Cardiac muscle cell (in vitro differentiated cells and primary cell): ENCODE measurements at regions not wholly inside any gene's neighbourhood (a gene's known extent, or its start where the extent isn't known, plus 50 kb on each side); places are given as distances from the start of the nearest gene placed in this dataset.

Experiments used
- DNase-seq, 2 donors: peaks; one replicate each; pipeline versions ENCODE4 v3.0.0 to v3.0.0-alpha.2; 2010 to 2017; ENCODE audit warnings: low read depth in 1 of 2, low spot score in 1 of 2
- H3K27ac ChIP-seq: fragments of 200-600 bp; sonication (generic); 2 replicates; pipeline ENCODE4 v1.5.1; 2016
- H3K27me3 ChIP-seq: fragments of 200-600 bp; sonication (generic); 2 replicates; pipeline ENCODE4 v1.6.0; 2016; ENCODE audit warnings: control low read depth
- H3K36me3 ChIP-seq: fragments of 200-600 bp; sonication (generic); 2 replicates; pipeline ENCODE4 v1.5.1; 2016; ENCODE audit warnings: control low read depth
- H3K4me1 ChIP-seq: fragments of 200-600 bp; sonication (generic); 2 replicates; pipeline ENCODE4 v1.8.1; 2017; ENCODE audit warnings: low read depth, mild to moderate bottlenecking, mixed run types
- H3K4me3 ChIP-seq: fragments of 200-600 bp; sonication (generic); 2 replicates; pipeline ENCODE4 v1.5.1; 2016; ENCODE audit warnings: mild to moderate bottlenecking
- H3K9me3 ChIP-seq: fragments of 200-600 bp; sonication (generic); 2 replicates; pipeline ENCODE4 v1.5.1; 2017; ENCODE audit warnings: low read depth, mild to moderate bottlenecking, control low read depth
- CTCF ChIP-seq: IDR thresholded peaks from 2 replicates; pipeline ENCODE4 v1.5.1; 2012; ENCODE audit warnings: low read depth, mild to moderate bottlenecking, low read length

- DNase-seq: no peak
- Histone ChIP-seq H3K4me1 (no peaks in the 10 kb centered on the region), H3K27me3 (no peaks in the 10 kb centered on the region), H3K9me3 (no peaks in the 10 kb centered on the region), H3K4me3 (no peak overlapping the region), H3K27ac (no peak overlapping the region), H3K36me3 (no peaks in the 10 kb centered on the region)
- TF ChIP-seq CTCF: no peak
These were observed 659.8 kb downstream of the RAPGEF2 start for GRCh38 chr4:159762672-159763071.

GRCh38 chr4:159764343-159764952 lies 661.6 kb downstream of the RAPGEF2 start:
- peak; percentile 68 to 69 for DNase-seq
- peak; percentile 58 for TF ChIP-seq CTCF
- Histone ChIP-seq H3K36me3 (no peaks in the 10 kb centered on the region), H3K27me3 (no peaks in the 10 kb centered on the region), H3K4me1 (no peaks in the 10 kb centered on the region), H3K9me3 (no peaks in the 10 kb centered on the region), H3K4me3 (no peak overlapping the region), H3K27ac (no peak overlapping the region)

GRCh38 chr4:159765382-159765781 lies 662.5 kb downstream of the RAPGEF2 start:
- no peak overlapping the region for H3K4me3 ChIP-seq
- H3K36me3 ChIP-seq: no peaks in the 10 kb centered on the region
- no peaks in the 10 kb centered on the region for H3K9me3 ChIP-seq
- no peak for TF ChIP-seq CTCF
- H3K4me1 ChIP-seq: no peaks in the 10 kb centered on the region
- no peaks in the 10 kb centered on the region for H3K27me3 ChIP-seq
- peak in 1 of 2 donors; percentile 14 for DNase-seq
- no peak overlapping the region for H3K27ac ChIP-seq

GRCh38 chr4:159766241-159766640 lies 663.4 kb downstream of the RAPGEF2 start:
- H3K36me3 ChIP-seq: no peaks in the 10 kb centered on the region
- DNase-seq: no peak
- H3K4me1 ChIP-seq: no peaks in the 10 kb centered on the region
- no peak overlapping the region for H3K27ac ChIP-seq
- H3K27me3 ChIP-seq: no peaks in the 10 kb centered on the region
- no peaks in the 10 kb centered on the region for H3K9me3 ChIP-seq
- H3K4me3 ChIP-seq: no peak overlapping the region
- no peak for TF ChIP-seq CTCF

- DNase-seq: no peak
- Histone ChIP-seq H3K27ac (no peak overlapping the region), H3K36me3 (no peaks in the 10 kb centered on the region), H3K9me3 (no peaks in the 10 kb centered on the region), H3K27me3 (no peaks in the 10 kb centered on the region), H3K4me1 (no peaks in the 10 kb centered on the region), H3K4me3 (no peak overlapping the region)
- no peak for TF ChIP-seq CTCF
These were observed 664.5 kb downstream of the RAPGEF2 start for GRCh38 chr4:159767406-159767805.

GRCh38 chr4:159768016-159768415 lies 665.1 kb downstream of the RAPGEF2 start:
- H3K4me1 ChIP-seq: no peaks in the 10 kb centered on the region
- no peak overlapping the region for H3K4me3 ChIP-seq
- DNase-seq: peak in 1 of 2 donors; percentile 22
- no peak overlapping the region for H3K27ac ChIP-seq
- TF ChIP-seq CTCF: no peak
- no peaks in the 10 kb centered on the region for H3K36me3 ChIP-seq
- H3K9me3 ChIP-seq: no peaks in the 10 kb centered on the region
- H3K27me3 ChIP-seq: no peaks in the 10 kb centered on the region
